GM12892 (cell line): ENCODE measurements at regions not wholly inside any gene's neighbourhood (a gene's known extent, or its start where the extent isn't known, plus 50 kb on each side); places are given as distances from the start of the nearest gene placed in this dataset.

Experiments used
- DNase-seq: peaks from one replicate; pipeline ENCODE4 v3.0.0; 2011; ENCODE audit not compliant: insufficient read length
- FAIRE-seq: peaks from 2 replicates; lab custom pipeline; 2011; peaks lifted over from hg19 to GRCh38; lab: Jason Lieb, UNC
- POLR2A ChIP-seq: IDR thresholded peaks from 2 replicates; pipeline ENCODE4 v1.6.1; 2011; ENCODE audit warnings: low read depth, low read length, control low read depth
- POLR2AphosphoS5 ChIP-seq: IDR thresholded peaks from 2 replicates; pipeline ENCODE4 v1.6.1; 2011; ENCODE audit warnings: low read depth, low read length, control low read depth
- TAF1 ChIP-seq: IDR thresholded peaks from 2 replicates; pipeline ENCODE4 v1.6.1; 2011; ENCODE audit warnings: low read depth, mild to moderate bottlenecking, control low read depth, low read length, borderline replicate concordance

GRCh38 chr1:239811211-239811885 is 280.3 kb upstream of the FMN2 start:
- FAIRE-seq (no peak), DNase-seq (no peak)

GRCh38 chr1:239812580-239812979 is 279.1 kb upstream of the FMN2 start:
- TF ChIP-seq POLR2A: no peak
- no peak for TF ChIP-seq TAF1
- no peak for TF ChIP-seq POLR2AphosphoS5
- no peak for FAIRE-seq
- no peak for DNase-seq

More at GRCh38 chr1:239811211-239811885, 280.3 kb upstream of the FMN2 start:
- TF ChIP-seq TAF1 (no peak), POLR2AphosphoS5 (no peak), POLR2A (no peak)

- DNase-seq (no peak), FAIRE-seq (no peak)
- TF ChIP-seq TAF1: no peak
- no peak for TF ChIP-seq POLR2A
- TF ChIP-seq POLR2AphosphoS5: no peak
Observed at GRCh38 chr1:239814306-239814881, 277.3 kb upstream of the FMN2 start.

- no peak for TF ChIP-seq TAF1
- no peak for TF ChIP-seq POLR2AphosphoS5
- no peak for TF ChIP-seq POLR2A
- FAIRE-seq (no peak), DNase-seq (no peak)
Observed at GRCh38 chr1:239815074-239815473, 276.6 kb upstream of the FMN2 start.

- TF ChIP-seq TAF1 (no peak), POLR2AphosphoS5 (no peak), POLR2A (no peak)
- DNase-seq (no peak), FAIRE-seq (no peak)
Observed at GRCh38 chr1:239816081-239816782, 275.5 kb upstream of the FMN2 start.

GRCh38 chr1:239817276-239817675 is 274.4 kb upstream of the FMN2 start:
- DNase-seq (no peak), FAIRE-seq (no peak)
- TF ChIP-seq POLR2AphosphoS5: no peak
- no peak for TF ChIP-seq TAF1
- TF ChIP-seq POLR2A: no peak

GRCh38 chr1:239817801-239818200 is 273.9 kb upstream of the FMN2 start:
- DNase-seq: no peak
- no peak for TF ChIP-seq TAF1
- no peak for TF ChIP-seq POLR2A
- no peak for TF ChIP-seq POLR2AphosphoS5
- FAIRE-seq: no peak

GRCh38 chr1:239819096-239819495 is 272.6 kb upstream of the FMN2 start:
- TF ChIP-seq POLR2AphosphoS5 (no peak), POLR2A (no peak), TAF1 (no peak)
- FAIRE-seq (no peak), DNase-seq (no peak)

GRCh38 chr1:239819756-239820250 is 271.9 kb upstream of the FMN2 start:
- TF ChIP-seq POLR2A (no peak), POLR2AphosphoS5 (no peak), TAF1 (no peak)
- FAIRE-seq: no peak
- DNase-seq: no peak

- no peak for DNase-seq
- no peak for TF ChIP-seq POLR2A
- TF ChIP-seq TAF1: no peak
- no peak for FAIRE-seq
Observed at GRCh38 chr1:239823852-239824251, 267.8 kb upstream of the FMN2 start.

GRCh38 chr1:239826211-239826610 is 265.5 kb upstream of the FMN2 start:
- DNase-seq (no peak), FAIRE-seq (no peak)
- no peak for TF ChIP-seq POLR2AphosphoS5
- TF ChIP-seq TAF1: no peak
- TF ChIP-seq POLR2A: no peak

GRCh38 chr1:239826736-239827135 is 264.9 kb upstream of the FMN2 start:
- DNase-seq (no peak), FAIRE-seq (no peak)
- no peak for TF ChIP-seq POLR2A
- TF ChIP-seq TAF1: no peak
- no peak for TF ChIP-seq POLR2AphosphoS5

- no peak for DNase-seq
- no peak for FAIRE-seq
- no peak for TF ChIP-seq POLR2A
- no peak for TF ChIP-seq POLR2AphosphoS5
- TF ChIP-seq TAF1: no peak
Observed at GRCh38 chr1:239829535-239829934, 262.1 kb upstream of the FMN2 start.
